Prostate gland (tissue), 2 donors: ENCODE measurements at regions not wholly inside any gene's neighbourhood (a gene's known extent, or its start where the extent isn't known, plus 50 kb on each side); places are given as distances from the start of the nearest gene placed in this dataset.

Source experiments
- DNase-seq: peaks from one replicate; pipeline ENCODE4 v3.0.0-alpha.2; 2019; ENCODE audit warnings: low spot score
- H3K27ac ChIP-seq, 2 donors: fragments of 200-600 bp; sonication (generic); 2 replicates each; pipeline ENCODE4 v1.5.1; 2017 to 2019
- H3K27me3 ChIP-seq: fragments of 200-600 bp; sonication (generic); replicated peaks from 2 replicates; pipeline ENCODE4 v1.5.1; 2019; ENCODE audit not compliant: insufficient read depth
- H3K36me3 ChIP-seq, 2 donors: fragments of 200-600 bp; sonication (generic); 1 replicate in 1 of 2; 2 replicates in 1 of 2; pipeline versions ENCODE4 v1.5.1 to v1.8.1; 2017 to 2019
- H3K4me1 ChIP-seq: fragments of 200-600 bp; sonication (generic); replicated peaks from 2 replicates; pipeline ENCODE4 v1.5.1; 2019
- H3K4me3 ChIP-seq, 2 donors: fragments of 200-600 bp; sonication (generic); 2 replicates each; pipeline ENCODE4 v1.5.1; 2017 to 2019
- H3K9me3 ChIP-seq: fragments of 200-600 bp; sonication (generic); 2 replicates; pipeline ENCODE4 v1.5.1; 2017
- CTCF ChIP-seq, 4 experiments: fragments of 200-600 bp in 2 of 4; fragments of 450-650 bp in 2 of 4; sonication (generic) in 2 of 4; IDR thresholded peaks; 1 replicate in 3 of 4; 2 replicates in 1 of 4; pipeline ENCODE4 v1.5.1; 2016 to 2019; ENCODE audit warnings: antibody characterized with exemption in 4 of 4, mild to moderate bottlenecking in 2 of 4, moderate library complexity in 2 of 4
- POLR2A ChIP-seq: fragments of 450-650 bp; IDR thresholded peaks from one replicate; pipeline ENCODE4 v1.6.1; 2016; ENCODE audit warnings: antibody characterized with exemption, mild to moderate bottlenecking
- POLR2AphosphoS5 ChIP-seq: sonication (generic); formaldehyde crosslinking; IDR thresholded peaks from one replicate; pipeline ENCODE4 v1.6.1; 2017; ENCODE audit warnings: antibody characterized with exemption
- WGBS: methylation state at CpG from one replicate; pipeline ENCODE4 v1.1.5; 2018; 5-methylcytosine and 5-hydroxymethylcytosine counted together
- intact Hi-C: fragments of 100-400 bp; cut with DNase I; formaldehyde crosslinking; loops from one replicate; pipeline ENCODE4 v1.14.2; 2022

- DNase-seq: no peak
- WGBS: 88% methylated on average over 1 of the region's 1 CpG
- no peak overlapping the region for H3K4me3 ChIP-seq
- H3K9me3 ChIP-seq: no peaks in the 10 kb centered on the region
- intact Hi-C loops: no loop called here
- no peaks in the 10 kb centered on the region for H3K36me3 ChIP-seq
- no peaks in the 10 kb centered on the region for H3K4me1 ChIP-seq
- TF ChIP-seq POLR2A (no peak), POLR2AphosphoS5 (no peak), CTCF (IDR thresholded peaks at IDR 0.05) (no peak)
- H3K27me3 ChIP-seq: no peaks in the 10 kb centered on the region
- no peak overlapping the region for H3K27ac ChIP-seq
Observed at GRCh38 chr13:104160536-104160935, 1094.3 kb upstream of the SLC10A2 start.

DNA sequence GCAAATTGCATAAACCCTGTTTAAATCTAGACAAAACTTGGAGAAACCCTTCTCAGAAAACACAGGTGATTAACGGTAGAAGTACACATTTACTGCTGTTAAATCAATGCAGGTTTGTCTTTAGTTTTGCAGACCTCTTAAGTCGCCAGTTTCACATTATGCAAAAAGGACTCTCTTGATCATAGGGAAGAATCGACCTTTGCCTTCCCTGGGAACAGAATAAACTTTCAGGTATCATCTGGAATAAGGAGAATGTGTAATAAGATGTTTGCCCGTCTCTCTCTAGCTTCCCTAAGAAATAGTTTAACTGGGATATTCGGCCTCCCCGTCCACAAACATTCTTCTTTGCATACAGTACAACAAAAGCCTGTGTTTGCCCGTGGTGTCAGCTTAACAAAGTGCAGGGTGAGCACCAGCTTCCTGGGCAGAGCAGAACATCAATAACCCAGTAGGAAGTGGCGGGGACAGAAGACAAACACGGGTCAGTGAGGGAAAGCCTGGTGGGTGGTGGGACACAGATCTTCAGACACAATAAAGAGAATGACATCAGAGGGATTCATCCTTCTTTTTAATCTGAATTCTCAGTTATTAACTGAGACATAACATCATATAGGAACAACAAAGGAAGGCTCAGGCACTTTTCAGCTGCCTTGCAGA lies 1077.7 kb upstream of the SLC10A2 start:
- intact Hi-C loops: no loop called here
- no peak overlapping the region for H3K4me3 ChIP-seq
- H3K9me3 ChIP-seq: no peaks in the 10 kb centered on the region
- no peaks in the 10 kb centered on the region for H3K27me3 ChIP-seq
- TF ChIP-seq POLR2A (no peak), CTCF (IDR thresholded peaks at IDR 0.05) (no peak), POLR2AphosphoS5 (no peak)
- H3K27ac ChIP-seq: peak overlapping the region in 1 of 2 donors; percentile 0
- peak; percentile 10 for DNase-seq
- H3K36me3 ChIP-seq: no peaks in the 10 kb centered on the region
- WGBS: 26% methylated on average over 9 of the region's 9 CpGs
- H3K4me1 ChIP-seq: no peaks in the 10 kb centered on the region

DNA sequence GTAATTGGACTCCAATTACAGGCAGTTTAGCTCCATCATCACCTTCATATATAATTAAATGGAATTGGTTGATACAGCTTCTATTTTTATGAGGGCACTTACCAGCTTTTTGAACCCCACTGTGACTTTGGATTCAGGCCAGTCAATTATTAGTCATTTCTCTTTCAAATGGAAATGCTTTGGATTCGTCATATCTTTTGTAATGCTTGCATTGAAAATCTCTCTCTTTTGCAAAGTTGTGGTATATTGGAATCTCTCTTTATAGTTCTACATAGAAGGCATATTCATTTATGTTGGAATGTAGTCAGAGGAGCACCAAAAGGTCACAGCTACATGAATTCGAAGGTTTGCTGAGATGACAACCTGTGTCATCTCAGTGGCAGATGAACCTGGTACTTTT lies 1074.3 kb upstream of the SLC10A2 start:
- Histone ChIP-seq H3K4me1 (no peaks in the 10 kb centered on the region), H3K36me3 (no peaks in the 10 kb centered on the region), H3K9me3 (no peaks in the 10 kb centered on the region), H3K4me3 (no peak overlapping the region), H3K27me3 (no peaks in the 10 kb centered on the region), H3K27ac (no peak overlapping the region)
- TF ChIP-seq POLR2AphosphoS5 (no peak), CTCF (IDR thresholded peaks at IDR 0.05) (no peak), POLR2A (no peak)
- 88% methylated on average over 2 of the region's 2 CpGs for WGBS
- intact Hi-C loops: no loop called here
- DNase-seq: no peak

- Histone ChIP-seq H3K4me1 (no peaks in the 10 kb centered on the region), H3K27ac (no peak overlapping the region), H3K36me3 (no peaks in the 10 kb centered on the region), H3K4me3 (no peak overlapping the region), H3K9me3 (no peaks in the 10 kb centered on the region), H3K27me3 (no peaks in the 10 kb centered on the region)
- intact Hi-C loops: no loop called here
- 89% methylated on average over 6 of the region's 6 CpGs for WGBS
- DNase-seq: no peak
- TF ChIP-seq POLR2AphosphoS5 (no peak), CTCF (IDR thresholded peaks at IDR 0.05) (no peak), POLR2A (no peak)
Observed at GRCh38 chr13:104137416-104137815, 1071.2 kb upstream of the SLC10A2 start.

GRCh38 chr13:104132849-104133248 lies 1066.6 kb upstream of the SLC10A2 start:
- no peak for DNase-seq
- 88% methylated on average over 5 of the region's 5 CpGs for WGBS
- intact Hi-C loops: no loop called here
- no peak overlapping the region for H3K27ac ChIP-seq
- no peaks in the 10 kb centered on the region for H3K27me3 ChIP-seq
- no peaks in the 10 kb centered on the region for H3K36me3 ChIP-seq
- no peaks in the 10 kb centered on the region for H3K4me1 ChIP-seq
- no peak overlapping the region for H3K4me3 ChIP-seq
- no peaks in the 10 kb centered on the region for H3K9me3 ChIP-seq
- no peak for TF ChIP-seq POLR2AphosphoS5
- no peak for TF ChIP-seq POLR2A
- TF ChIP-seq CTCF (IDR thresholded peaks at IDR 0.05): no peak
